ENCODE measurements at regions not wholly inside any gene's neighbourhood (a gene's known extent, or its start where the extent isn't known, plus 50 kb on each side); places are given as distances from the start of the nearest gene placed in this dataset.

- no peak overlapping the region for H2AFZ ChIP-seq
- no peaks in the 10 kb centered on the region for H3K9me3 ChIP-seq (ENCODE audit: low read depth)
- 93% methylated on average over 5 of the region's 5 CpGs for WGBS (ENCODE audit: low lambda C conversion rate, missing lambda C conversion rate)
- no peak for DNase-seq (ENCODE audit: low spot score)
- TF ChIP-seq EZH2phosphoT487 (IDR thresholded peaks at IDR 0.05; ENCODE audit: low read depth, severe bottlenecking, unreplicated experiment) = no peak
- no peak for TF ChIP-seq CTCF (IDR thresholded peaks at IDR 0.05; ENCODE audit: poor library complexity)
- no peak for TF ChIP-seq EZH2 (IDR thresholded peaks at IDR 0.05; ENCODE audit: borderline replicate concordance)
- H3K4me1 ChIP-seq (ENCODE audit: insufficient read depth) = no peaks in the 10 kb centered on the region
- H3K36me3 ChIP-seq (replicated peaks; ENCODE audit: insufficient read depth, low read depth) = no peaks in the 10 kb centered on the region
- H3K4me2 ChIP-seq = no peak overlapping the region
- no peaks in the 10 kb centered on the region for H3K79me2 ChIP-seq
- no peaks in the 10 kb centered on the region for H3K27me3 ChIP-seq
- no peak overlapping the region for H3K27ac ChIP-seq
- no peaks in the 10 kb centered on the region for H3K9me2 ChIP-seq (replicated peaks; ENCODE audit: insufficient read depth)
- H4K20me1 ChIP-seq (ENCODE audit: insufficient read depth, poor library complexity, severe bottlenecking) = no peaks in the 10 kb centered on the region
- no peak overlapping the region for H3K4me3 ChIP-seq
Observed at GRCh38 chr7:156020566-156020965, 208.3 kb upstream of the SHH start.

GRCh38 chr7:156019776-156020565, 207.7 kb upstream of the SHH start:
- Histone ChIP-seq H4K20me1 (ENCODE audit: insufficient read depth, poor library complexity, severe bottlenecking) (no peaks in the 10 kb centered on the region), H3K9me2 (replicated peaks; ENCODE audit: insufficient read depth) (no peaks in the 10 kb centered on the region), H3K4me3 (no peak overlapping the region), H2AFZ (no peak overlapping the region), H3K79me2 (no peaks in the 10 kb centered on the region), H3K27me3 (no peaks in the 10 kb centered on the region), H3K4me2 (no peak overlapping the region), H3K36me3 (replicated peaks; ENCODE audit: insufficient read depth, low read depth) (no peaks in the 10 kb centered on the region), H3K9me3 (ENCODE audit: low read depth) (no peaks in the 10 kb centered on the region), H3K27ac (no peak overlapping the region), H3K4me1 (ENCODE audit: insufficient read depth) (no peaks in the 10 kb centered on the region)
- no peak for DNase-seq (ENCODE audit: low spot score)
- TF ChIP-seq EZH2 (IDR thresholded peaks at IDR 0.05; ENCODE audit: borderline replicate concordance) (no peak), CTCF (IDR thresholded peaks at IDR 0.05; ENCODE audit: poor library complexity) (no peak), EZH2phosphoT487 (IDR thresholded peaks at IDR 0.05; ENCODE audit: low read depth, severe bottlenecking, unreplicated experiment) (no peak)
- WGBS (ENCODE audit: low lambda C conversion rate, missing lambda C conversion rate) = 91% methylated on average over 13 of the region's 13 CpGs

- Histone ChIP-seq H3K4me1 (ENCODE audit: insufficient read depth) (no peaks in the 10 kb centered on the region), H2AFZ (no peak overlapping the region), H3K27me3 (no peaks in the 10 kb centered on the region), H3K4me2 (no peak overlapping the region), H3K9me2 (replicated peaks; ENCODE audit: insufficient read depth) (no peaks in the 10 kb centered on the region), H3K4me3 (no peak overlapping the region), H3K9me3 (ENCODE audit: low read depth) (no peaks in the 10 kb centered on the region), H3K36me3 (replicated peaks; ENCODE audit: insufficient read depth, low read depth) (no peaks in the 10 kb centered on the region), H3K27ac (no peak overlapping the region), H4K20me1 (ENCODE audit: insufficient read depth, poor library complexity, severe bottlenecking) (no peaks in the 10 kb centered on the region), H3K79me2 (no peaks in the 10 kb centered on the region)
- TF ChIP-seq CTCF (IDR thresholded peaks at IDR 0.05; ENCODE audit: poor library complexity) = no peak
- TF ChIP-seq EZH2 (IDR thresholded peaks at IDR 0.05; ENCODE audit: borderline replicate concordance) = no peak
- TF ChIP-seq EZH2phosphoT487 (IDR thresholded peaks at IDR 0.05; ENCODE audit: low read depth, severe bottlenecking, unreplicated experiment) = no peak
- 94% methylated on average over 7 of the region's 7 CpGs for whole genome bisulfite sequencing (ENCODE audit: low lambda C conversion rate, missing lambda C conversion rate)
- no peak for DNase-seq (ENCODE audit: low spot score)
Observed at GRCh38 chr7:156019308-156019707, 207.0 kb upstream of the SHH start.

All from hepatocyte (in vitro differentiated cells).